Right kidney (tissue), 1 donor: ENCODE measurements at regions not wholly inside any gene's neighbourhood (a gene's known extent, or its start where the extent isn't known, plus 50 kb on each side); places are given as distances from the start of the nearest gene placed in this dataset.

ENCODE experiments used
- DNase-seq: peaks from one replicate; pipeline ENCODE4 v3.0.0-alpha.2; 2016

- DNase-seq = no peak
Measured at GRCh38 chr11:90840071-90840470, 617.2 kb upstream of the CHORDC1 start.

GRCh38 chr11:90836031-90836430 is 613.2 kb upstream of the CHORDC1 start:
- no peak for DNase-seq

GRCh38 chr11:90823446-90823845 is 600.6 kb upstream of the CHORDC1 start:
- DNase-seq = no peak

- no peak for DNase-seq
Measured at GRCh38 chr11:90822996-90823395, 600.1 kb upstream of the CHORDC1 start.

GRCh38 chr11:90818196-90818745 is 595.4 kb upstream of the CHORDC1 start:
- DNase-seq = no peak

- no peak for DNase-seq
Measured at GRCh38 chr11:90809581-90809980, 586.7 kb upstream of the CHORDC1 start.

GRCh38 chr11:90805172-90805571 is 582.3 kb upstream of the CHORDC1 start:
- no peak for DNase-seq

- no peak for DNase-seq
Measured at GRCh38 chr11:90803831-90804230, 581.0 kb upstream of the CHORDC1 start.

- no peak for DNase-seq
Measured at GRCh38 chr11:90803366-90803765, 580.5 kb upstream of the CHORDC1 start.

GRCh38 chr11:90798769-90799168 is 575.9 kb upstream of the CHORDC1 start:
- no peak for DNase-seq

- DNase-seq = no peak
Measured at GRCh38 chr11:90795746-90796145, 572.9 kb upstream of the CHORDC1 start.

- DNase-seq = no peak
Measured at GRCh38 chr11:90788961-90789360, 566.1 kb upstream of the CHORDC1 start.

GRCh38 chr11:90784241-90784814 is 561.5 kb upstream of the CHORDC1 start:
- DNase-seq = no peak

GRCh38 chr11:90783111-90783510 is 560.3 kb upstream of the CHORDC1 start:
- no peak for DNase-seq

- DNase-seq = no peak
Measured at GRCh38 chr11:90779098-90779497, 556.2 kb upstream of the CHORDC1 start.

- no peak for DNase-seq
Measured at GRCh38 chr11:90775567-90776165, 552.8 kb upstream of the CHORDC1 start.

GRCh38 chr11:90774727-90775566 is 552.1 kb upstream of the CHORDC1 start:
- no peak for DNase-seq

- DNase-seq = no peak
Measured at GRCh38 chr11:90770007-90770406, 547.2 kb upstream of the CHORDC1 start.

GRCh38 chr11:90766121-90766520 is 543.3 kb upstream of the CHORDC1 start:
- DNase-seq = no peak

GRCh38 chr11:90764691-90765090 is 541.8 kb upstream of the CHORDC1 start:
- DNase-seq = no peak

GRCh38 chr11:90757849-90758494 is 535.1 kb upstream of the CHORDC1 start:
- no peak for DNase-seq

- no peak for DNase-seq
Measured at GRCh38 chr11:90756617-90757016, 533.8 kb upstream of the CHORDC1 start.

GRCh38 chr11:90753546-90753945 is 530.7 kb upstream of the CHORDC1 start:
- DNase-seq = no peak
